HEK293 (cell line): ENCODE measurements at regions not wholly inside any gene's neighbourhood (a gene's known extent, or its start where the extent isn't known, plus 50 kb on each side); places are given as distances from the start of the nearest gene placed in this dataset.

Experiments
- CTCF ChIA-PET: fragments of 350-600 bp; formaldehyde crosslinking; extraction: SDS; loops from one replicate; lab custom pipeline; 2021; ENCODE audit warnings: antibody characterized with exemption; lab: Yijun Ruan, JAX
- POLR2A ChIA-PET: fragments of 300-600 bp; formaldehyde crosslinking; extraction: SDS; loops from one replicate; lab custom pipeline; 2020; ENCODE audit warnings: antibody characterized with exemption, inconsistent platforms; lab: Yijun Ruan, JAX
- H3K27ac ChIP-seq: fragments of 200-500 bp; sonication (Bioruptor generic); 2 replicates; pipeline ENCODE4 v1.5.1; 2014; ENCODE audit warnings: low read depth, low read length, control low read depth, inconsistent platforms; ENCODE audit errors: extremely low read depth
- H3K36me3 ChIP-seq, 2 experiments: fragments of 200-500 bp in 1 of 2; sonication (Bioruptor generic) in 1 of 2; 1 replicate in 1 of 2; 2 replicates in 1 of 2; pipeline ENCODE4 v1.5.1; 2014 to 2017; ENCODE audit warnings: inconsistent platforms in 2 of 2, low read length in 2 of 2; ENCODE audit not compliant: control insufficient read depth in 2 of 2, insufficient read depth in 1 of 2
- H3K4me1 ChIP-seq: fragments of 200-500 bp; sonication (Bioruptor generic); 2 replicates; pipeline ENCODE4 v1.5.1; 2014; ENCODE audit warnings: mild to moderate bottlenecking, low read length, inconsistent platforms; ENCODE audit not compliant: control insufficient read depth, insufficient read depth
- H3K4me3 ChIP-seq: 2 replicates; pipeline ENCODE4 v1.5.1; 2011; ENCODE audit warnings: low read depth, mild to moderate bottlenecking, control low read depth, low read length, moderate library complexity
- H3K9me3 ChIP-seq: fragments of 200-500 bp; sonication (Bioruptor generic); 2 replicates; pipeline ENCODE4 v1.5.1; 2014; ENCODE audit warnings: low read depth, low read length, inconsistent platforms; ENCODE audit not compliant: control insufficient read depth, insufficient read depth
- ATF2 ChIP-seq: fragments of 450-650 bp; formaldehyde crosslinking; IDR thresholded peaks from 2 replicates; pipeline ENCODE4 v1.5.1; 2016; ENCODE audit warnings: missing biosample characterization, missing genetic modification characterization, low read depth
- ELK4 ChIP-seq: IDR thresholded peaks from 2 replicates; pipeline ENCODE4 v1.6.1; 2011; ENCODE audit warnings: mild to moderate bottlenecking, low read depth, low read length, borderline replicate concordance
- GLIS2 ChIP-seq: fragments of 450-650 bp; formaldehyde crosslinking; IDR thresholded peaks from 2 replicates; pipeline ENCODE4 v1.5.1; 2016; ENCODE audit warnings: missing biosample characterization, missing genetic modification characterization
- HOXA7 ChIP-seq: sonication (generic); formaldehyde crosslinking; IDR thresholded peaks from 2 replicates; pipeline ENCODE4 v1.8.1; 2022; ENCODE audit warnings: missing genetic modification reagents, borderline replicate concordance
- HOXC10 ChIP-seq: sonication (generic); formaldehyde crosslinking; IDR thresholded peaks from 2 replicates; pipeline ENCODE4 v1.8.1; 2023; ENCODE audit warnings: mild to moderate bottlenecking, missing genetic modification reagents
- KLF1 ChIP-seq: fragments of 450-650 bp; formaldehyde crosslinking; IDR thresholded peaks from 2 replicates; pipeline ENCODE4 v1.5.1; 2016; ENCODE audit warnings: missing biosample characterization, missing genetic modification characterization
- KLF9 ChIP-seq: fragments of 450-650 bp; formaldehyde crosslinking; IDR thresholded peaks from 2 replicates; pipeline ENCODE4 v1.5.1; 2016; ENCODE audit warnings: missing biosample characterization, missing genetic modification characterization, low read depth
- OVOL3 ChIP-seq: fragments of 450-650 bp; formaldehyde crosslinking; IDR thresholded peaks from 2 replicates; pipeline ENCODE4 v1.5.1; 2016; ENCODE audit warnings: missing biosample characterization, missing genetic modification characterization
- PRDM6 ChIP-seq: fragments of 450-650 bp; formaldehyde crosslinking; IDR thresholded peaks from 2 replicates; pipeline ENCODE4 v1.5.1; 2017; ENCODE audit warnings: missing biosample characterization, missing genetic modification characterization
- YY1 ChIP-seq: fragments of 450-650 bp; formaldehyde crosslinking; IDR thresholded peaks from 2 replicates; pipeline ENCODE4 v1.5.1; 2018; ENCODE audit warnings: missing biosample characterization, missing genetic modification characterization
- ZNF140 ChIP-seq: fragments of 450-650 bp; formaldehyde crosslinking; IDR thresholded peaks from 2 replicates; pipeline ENCODE4 v1.5.1; 2016; ENCODE audit warnings: missing biosample characterization, missing genetic modification characterization
- ZNF174 ChIP-seq: fragments of 450-650 bp; formaldehyde crosslinking; IDR thresholded peaks from 2 replicates; pipeline ENCODE4 v1.5.0; 2017; ENCODE audit warnings: missing biosample characterization, mild to moderate bottlenecking, missing genetic modification characterization
- ZNF223 ChIP-seq: fragments of 450-650 bp; formaldehyde crosslinking; IDR thresholded peaks from 2 replicates; pipeline ENCODE4 v1.5.1; 2016; ENCODE audit warnings: missing biosample characterization, missing genetic modification characterization
- ZNF248 ChIP-seq: fragments of 450-650 bp; formaldehyde crosslinking; IDR thresholded peaks from 2 replicates; pipeline ENCODE4 v1.5.1; 2017; ENCODE audit warnings: missing biosample characterization, missing genetic modification characterization
- ZNF280D ChIP-seq: fragments of 450-650 bp; formaldehyde crosslinking; IDR thresholded peaks from 2 replicates; pipeline ENCODE4 v1.5.1; 2016; ENCODE audit warnings: missing biosample characterization, missing genetic modification characterization
- ZNF292 ChIP-seq: fragments of 450-650 bp; formaldehyde crosslinking; IDR thresholded peaks from 2 replicates; pipeline ENCODE4 v1.5.1; 2016; ENCODE audit warnings: low read depth, missing biosample characterization, missing genetic modification characterization, borderline replicate concordance
- ZNF510 ChIP-seq: fragments of 450-650 bp; formaldehyde crosslinking; IDR thresholded peaks from 2 replicates; pipeline ENCODE4 v1.5.1; 2018; ENCODE audit warnings: mild to moderate bottlenecking, missing genetic modification characterization, missing biosample characterization; ENCODE audit not compliant: insufficient replicate concordance
- ZNF580 ChIP-seq: fragments of 450-650 bp; formaldehyde crosslinking; IDR thresholded peaks from 2 replicates; pipeline ENCODE4 v1.5.1; 2016; ENCODE audit warnings: missing biosample characterization, missing genetic modification characterization
- ZNF585B ChIP-seq: fragments of 450-650 bp; formaldehyde crosslinking; IDR thresholded peaks from 2 replicates; pipeline ENCODE4 v1.5.1; 2016; ENCODE audit warnings: missing biosample characterization, missing genetic modification characterization
- ZNF624 ChIP-seq: fragments of 450-650 bp; formaldehyde crosslinking; IDR thresholded peaks from 2 replicates; pipeline ENCODE4 v1.5.1; 2017; ENCODE audit warnings: missing biosample characterization, missing genetic modification characterization
- ZNF701 ChIP-seq: fragments of 450-650 bp; formaldehyde crosslinking; IDR thresholded peaks from 2 replicates; pipeline ENCODE4 v1.5.1; 2016; ENCODE audit warnings: missing biosample characterization, missing genetic modification characterization
- ZNF76 ChIP-seq: fragments of 450-650 bp; formaldehyde crosslinking; IDR thresholded peaks from 2 replicates; pipeline ENCODE4; 2016; ENCODE audit warnings: low read depth, missing biosample characterization, missing genetic modification characterization, borderline replicate concordance

GRCh38 chr3:124091716-124092115 is 99.8 kb upstream of the ROPN1 start (continued):
- TF ChIP-seq HOXA7 (CRISPR knock-in tag) = no peak
- no peak for TF ChIP-seq ZNF701
- no peak for TF ChIP-seq ZNF248
- no peak for TF ChIP-seq ZNF585B (tag by site-specific recombination)
- no peak for TF ChIP-seq YY1 (tag by site-specific recombination)
- no peak for TF ChIP-seq ZNF140 (tag by site-specific recombination)

- POLR2A ChIA-PET = no interaction called here
- Histone ChIP-seq H3K4me1 (no peaks in the 10 kb centered on the region), H3K36me3 (no peaks in the 10 kb centered on the region), H3K27ac (no peak overlapping the region), H3K4me3 (no peak overlapping the region), H3K9me3 (no peaks in the 10 kb centered on the region)
- CTCF ChIA-PET = no interaction called here
- TF ChIP-seq OVOL3 (tag by site-specific recombination) = no peak
- TF ChIP-seq ZNF223 (tag by site-specific recombination) = no peak
Observed at GRCh38 chr3:124092811-124093210, 100.9 kb upstream of the ROPN1 start.

GRCh38 chr3:124094496-124094895 is 102.6 kb upstream of the ROPN1 start:
- Histone ChIP-seq H3K27ac (no peak overlapping the region), H3K9me3 (no peaks in the 10 kb centered on the region), H3K36me3 (no peaks in the 10 kb centered on the region), H3K4me3 (no peak overlapping the region), H3K4me1 (no peaks in the 10 kb centered on the region)
- POLR2A ChIA-PET = no interaction called here
- TF ChIP-seq ZNF223 (tag by site-specific recombination) (no peak), ELK4 (no peak), ZNF510 (tag by site-specific recombination) (no peak), PRDM6 (tag by site-specific recombination) (no peak), KLF9 (tag by site-specific recombination) (no peak), ZNF624 (tag by site-specific recombination) (no peak), ZNF174 (tag by site-specific recombination) (no peak), ZNF292 (tag by site-specific recombination) (no peak), ZNF76 (no peak), ZNF580 (tag by site-specific recombination) (no peak)
- CTCF ChIA-PET = no interaction called here

GRCh38 chr3:124097362-124098131 is 105.6 kb upstream of the ROPN1 start:
- no peak overlapping the region for H3K4me3 ChIP-seq
- ChIA-PET CTCF (interaction anchor here (0.5 to 3.6 kb wide), 4 partner anchors 11 to 462 kb away, joined by 3 to 16 read pairs (median 3); no protein-coding TSS in a partner anchor), POLR2A (no interaction called here)
- H3K4me1 ChIP-seq = no peaks in the 10 kb centered on the region
- H3K9me3 ChIP-seq = no peaks in the 10 kb centered on the region
- H3K36me3 ChIP-seq = no peaks in the 10 kb centered on the region
- H3K27ac ChIP-seq = no peak overlapping the region
- TF ChIP-seq ATF2 (tag by site-specific recombination) = no peak
- no peak for TF ChIP-seq KLF1 (tag by site-specific recombination)
- no peak for TF ChIP-seq HOXC10 (CRISPR knock-in tag)
- no peak for TF ChIP-seq ZNF280D
- TF ChIP-seq GLIS2 (tag by site-specific recombination) = no peak
